ENCODE measurements at regions not wholly inside any gene's neighbourhood (a gene's known extent, or its start where the extent isn't known, plus 50 kb on each side); places are given as distances from the start of the nearest gene placed in this dataset.
A peak's percentile ranks its signal among the peaks of the same experiment; 100 is the strongest.

DNA sequence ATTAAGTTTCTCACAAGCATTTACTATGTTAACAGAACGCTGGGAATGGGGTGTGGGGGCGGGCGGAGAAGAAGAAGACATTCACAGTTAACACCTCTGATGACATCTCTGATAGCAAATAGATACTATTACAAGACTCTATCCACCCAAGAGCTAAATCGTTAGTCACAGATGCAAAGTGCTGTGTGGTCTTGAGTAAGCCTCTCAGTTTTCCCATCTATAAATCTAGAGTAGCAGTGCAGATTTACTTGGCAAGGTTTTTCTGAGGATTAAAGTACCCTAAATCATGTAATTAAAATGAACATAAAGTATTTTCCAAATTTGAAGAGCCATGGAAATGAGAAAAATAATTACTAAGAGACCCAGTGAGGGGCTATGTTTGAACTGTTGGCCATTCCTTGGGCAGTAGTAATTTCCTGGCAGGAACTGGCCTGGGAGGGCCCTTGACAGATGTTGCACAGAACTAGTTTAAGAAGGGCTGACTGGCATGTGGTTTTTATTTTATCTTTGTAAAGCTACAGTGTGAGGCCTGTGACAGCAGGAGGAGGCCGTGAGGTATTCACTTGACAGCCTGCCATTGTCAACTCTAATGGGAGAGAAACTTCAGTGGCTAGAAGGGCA is 58.7 kb upstream of the APOBEC4 start:
- peak; percentile 44 for DNase-seq (ENCODE audit: extremely low read depth, low read depth)
- TF ChIP-seq, protein P1, sequence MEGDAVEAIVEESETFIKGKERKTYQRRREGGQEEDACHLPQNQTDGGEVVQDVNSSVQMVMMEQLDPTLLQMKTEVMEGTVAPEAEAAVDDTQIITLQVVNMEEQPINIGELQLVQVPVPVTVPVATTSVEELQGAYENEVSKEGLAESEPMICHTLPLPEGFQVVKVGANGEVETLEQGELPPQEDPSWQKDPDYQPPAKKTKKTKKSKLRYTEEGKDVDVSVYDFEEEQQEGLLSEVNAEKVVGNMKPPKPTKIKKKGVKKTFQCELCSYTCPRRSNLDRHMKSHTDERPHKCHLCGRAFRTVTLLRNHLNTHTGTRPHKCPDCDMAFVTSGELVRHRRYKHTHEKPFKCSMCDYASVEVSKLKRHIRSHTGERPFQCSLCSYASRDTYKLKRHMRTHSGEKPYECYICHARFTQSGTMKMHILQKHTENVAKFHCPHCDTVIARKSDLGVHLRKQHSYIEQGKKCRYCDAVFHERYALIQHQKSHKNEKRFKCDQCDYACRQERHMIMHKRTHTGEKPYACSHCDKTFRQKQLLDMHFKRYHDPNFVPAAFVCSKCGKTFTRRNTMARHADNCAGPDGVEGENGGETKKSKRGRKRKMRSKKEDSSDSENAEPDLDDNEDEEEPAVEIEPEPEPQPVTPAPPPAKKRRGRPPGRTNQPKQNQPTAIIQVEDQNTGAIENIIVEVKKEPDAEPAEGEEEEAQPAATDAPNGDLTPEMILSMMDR (IDR thresholded peaks at IDR 0.05; ENCODE audit: low read depth, low read length), result peak; percentile 31

DNA sequence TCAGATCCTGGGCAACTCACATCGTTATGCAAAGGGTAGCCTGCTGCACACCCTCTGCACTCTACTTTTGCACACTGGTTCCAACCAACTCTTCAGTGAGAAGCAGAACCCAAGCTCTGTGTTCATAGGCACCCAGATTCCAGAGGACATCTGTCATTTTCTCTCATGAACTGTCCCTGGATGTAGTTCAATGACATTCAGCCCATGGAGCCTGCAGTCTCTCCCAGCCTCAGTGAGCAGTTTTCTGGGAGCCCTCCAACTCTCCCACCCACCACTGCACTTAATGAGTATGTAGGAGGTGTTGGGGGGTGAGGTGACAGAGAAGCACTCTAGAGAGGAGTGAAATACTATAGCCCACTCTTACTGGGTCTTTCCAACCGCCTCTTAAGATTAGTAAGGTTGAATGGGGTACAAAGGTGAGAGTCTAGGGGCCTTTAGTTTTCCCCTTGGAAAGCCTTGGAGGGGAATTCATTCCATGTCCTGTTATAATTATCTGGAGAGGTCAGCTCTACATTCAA is 58.1 kb upstream of the APOBEC4 start:
- DNase-seq (ENCODE audit: extremely low read depth, low read depth), result no peak
- TF ChIP-seq, protein P1 (IDR thresholded peaks at IDR 0.05; ENCODE audit: low read depth, low read length), result no peak

DNA sequence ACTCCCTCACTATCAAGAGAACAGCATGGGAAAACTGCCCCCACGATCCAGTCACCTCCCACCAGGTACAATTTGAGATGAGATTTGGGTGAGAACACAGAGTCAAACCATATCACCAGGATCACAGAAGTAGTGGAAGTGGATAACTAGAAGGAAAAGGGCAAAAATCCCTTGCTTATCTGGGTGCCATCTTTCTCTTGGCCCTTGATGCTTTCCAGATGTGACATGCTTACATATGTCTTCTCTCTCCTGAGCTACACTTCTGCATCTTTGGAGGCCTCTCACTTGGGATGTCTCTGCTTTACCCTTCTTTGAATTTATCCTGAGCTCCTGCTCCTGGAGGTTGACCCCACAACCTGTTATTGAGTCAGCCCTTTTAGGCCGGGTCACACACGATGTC is 57.6 kb upstream of the APOBEC4 start:
- TF ChIP-seq, protein P1 (IDR thresholded peaks at IDR 0.05; ENCODE audit: low read depth, low read length), result no peak
- DNase-seq (ENCODE audit: extremely low read depth, low read depth), result no peak

DNA sequence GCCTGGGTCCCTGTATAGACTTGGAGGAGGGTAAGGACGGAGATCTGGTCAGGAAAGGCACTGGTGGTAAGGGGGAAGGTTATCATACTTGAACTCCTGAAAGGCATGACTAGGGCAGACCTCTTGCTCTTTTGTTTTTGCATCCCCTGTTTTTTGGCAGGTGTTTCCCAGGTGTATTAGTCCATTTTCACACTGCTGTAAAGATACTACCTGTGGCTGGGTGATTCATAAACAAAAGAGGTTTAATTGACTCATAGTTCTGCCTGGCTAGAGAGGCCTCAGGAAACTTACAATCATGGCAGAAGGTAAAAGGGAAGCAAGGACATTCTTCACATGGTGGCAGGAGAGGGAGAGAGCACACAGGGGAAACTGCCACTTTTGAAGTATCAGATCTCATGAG is 57.2 kb upstream of the APOBEC4 start:
- DNase-seq (ENCODE audit: extremely low read depth, low read depth), result no peak
- TF ChIP-seq, protein P1 (IDR thresholded peaks at IDR 0.05; ENCODE audit: low read depth, low read length), result no peak

DNA sequence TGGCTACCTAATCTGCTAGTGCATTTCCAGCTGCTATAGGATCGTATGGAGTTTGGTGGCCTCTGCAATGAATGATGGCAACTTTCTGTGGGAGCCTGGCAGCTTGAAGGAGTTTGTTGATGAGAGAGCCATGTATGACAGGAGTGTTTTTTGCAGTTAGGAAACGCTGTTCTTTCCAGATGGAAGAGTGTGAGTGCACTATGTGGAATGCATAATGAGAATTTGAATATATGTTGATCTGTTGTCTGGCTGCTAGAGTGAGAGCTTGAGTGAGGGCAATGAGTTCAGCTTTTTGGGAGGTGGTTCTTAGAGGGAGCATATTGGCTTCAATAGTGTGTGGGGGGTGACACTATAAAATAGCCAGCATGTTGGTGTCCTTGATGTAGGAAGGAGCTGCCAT is 51.0 kb upstream of the APOBEC4 start:
- TF ChIP-seq, protein P1 (IDR thresholded peaks at IDR 0.05; ENCODE audit: low read depth, low read length), result no peak
- DNase-seq (ENCODE audit: extremely low read depth, low read depth), result no peak

All from AG09319 (cell line).